IMR-90 (cell line): ENCODE measurements at regions not wholly inside any gene's neighbourhood (a gene's known extent, or its start where the extent isn't known, plus 50 kb on each side); places are given as distances from the start of the nearest gene placed in this dataset.
A peak's percentile ranks its signal among the peaks of the same experiment; 100 is the strongest.

ENCODE experiments used
- ATAC-seq: fragments of 200-7000 bp; cut with Tn5 transposase; 2 replicates; pipeline ENCODE4 v1.9.1; 2020; ENCODE audit warnings: low read depth, mild to moderate bottlenecking, moderate library complexity
- BruUV-seq: library from RNA; stranded (reverse); fragments of 400-500 nt; replicated peaks from 2 replicates; lab custom pipeline; 2021; lab: Mats Ljungman, UMichigan
- CTCF ChIA-PET: fragments of 300-600 bp; formaldehyde crosslinking; extraction: SDS; loops from one replicate; lab custom pipeline; 2021; ENCODE audit warnings: antibody characterized with exemption; lab: Yijun Ruan, JAX
- POLR2A ChIA-PET: fragments of 300-600 bp; sonication (Branson Sonifier 250); formaldehyde crosslinking; loops from one replicate; lab custom pipeline; 2022; ENCODE audit warnings: antibody characterized with exemption; ENCODE audit not compliant: unreplicated experiment; lab: Charles Lee
- DNase-seq: peaks from one replicate; pipeline ENCODE4 v3.0.0; 2013
- H2AFZ ChIP-seq: replicated peaks from 2 replicates; pipeline ENCODE3; 2013; ENCODE audit warnings: low read length, mild to moderate bottlenecking; ENCODE audit not compliant: poor library complexity
- H2AK5ac ChIP-seq: 2 replicates; pipeline ENCODE4 v1.6.1; 2013; ENCODE audit warnings: low read depth, low read length, inconsistent platforms
- H2AK9ac ChIP-seq: replicated peaks from 2 replicates; pipeline ENCODE3; 2013; ENCODE audit warnings: mild to moderate bottlenecking, low read depth, low read length, moderate library complexity; ENCODE audit not compliant: poor library complexity
- H2BK120ac ChIP-seq: 2 replicates; pipeline ENCODE4 v1.6.1; 2013; ENCODE audit warnings: low read depth, low read length, inconsistent platforms
- H2BK15ac ChIP-seq: 3 replicates; pipeline ENCODE4 v1.6.1; 2013; ENCODE audit warnings: low read depth, low read length, inconsistent platforms
- H2BK20ac ChIP-seq: 2 replicates; pipeline ENCODE4 v1.6.1; 2013; ENCODE audit warnings: low read depth, mild to moderate bottlenecking, inconsistent platforms, low read length, moderate library complexity
- H2BK5ac ChIP-seq: 2 replicates; pipeline ENCODE4 v1.6.1; 2013; ENCODE audit warnings: mild to moderate bottlenecking, low read depth, low read length, inconsistent platforms; ENCODE audit not compliant: poor library complexity, severe bottlenecking
- H3K14ac ChIP-seq: replicated peaks from 2 replicates; pipeline ENCODE4 v1.6.1; 2013; ENCODE audit warnings: low read depth, low read length, inconsistent platforms
- H3K18ac ChIP-seq: 2 replicates; pipeline ENCODE4 v1.6.1; 2013; ENCODE audit warnings: low read depth, low read length, control low read depth
- H3K23ac ChIP-seq: 2 replicates; pipeline ENCODE4 v1.6.1; 2013; ENCODE audit warnings: low read depth, low read length, inconsistent platforms
- H3K27ac ChIP-seq: 2 replicates; pipeline ENCODE4 v1.5.1; 2013; ENCODE audit warnings: mild to moderate bottlenecking, control low read depth, low read length; ENCODE audit not compliant: insufficient read depth
- H3K27me3 ChIP-seq: 2 replicates; pipeline ENCODE4 v1.6.1; 2013; ENCODE audit warnings: low read length; ENCODE audit not compliant: control insufficient read depth, insufficient read depth
- H3K36me3 ChIP-seq: 2 replicates; pipeline ENCODE4 v1.6.1; 2013; ENCODE audit warnings: low read length, mixed read lengths; ENCODE audit not compliant: control insufficient read depth, insufficient read depth
- H3K4ac ChIP-seq: 2 replicates; pipeline ENCODE4 v1.6.1; 2013; ENCODE audit warnings: low read depth, low read length, inconsistent platforms
- H3K4me1 ChIP-seq: 2 replicates; pipeline ENCODE4 v1.6.1; 2013; ENCODE audit warnings: low read length, mixed read lengths; ENCODE audit not compliant: control insufficient read depth, insufficient read depth
- H3K4me2 ChIP-seq: 2 replicates; pipeline ENCODE4 v1.6.1; 2013; ENCODE audit warnings: low read depth, mild to moderate bottlenecking, control low read depth, low read length, moderate library complexity
- H3K4me3 ChIP-seq: 2 replicates; pipeline ENCODE4 v1.5.1; 2013; ENCODE audit warnings: low read depth, mild to moderate bottlenecking, control low read depth, low read length, moderate library complexity; ENCODE audit not compliant: insufficient read depth
- H3K56ac ChIP-seq: 2 replicates; pipeline ENCODE4 v1.6.1; 2013; ENCODE audit warnings: low read length, inconsistent platforms; ENCODE audit not compliant: insufficient read depth; ENCODE audit errors: extremely low read depth
- H3K79me1 ChIP-seq, 2 experiments: 2 replicates each; pipeline ENCODE4 v1.6.1; 2013; ENCODE audit warnings: low read length in 2 of 2, inconsistent platforms in 1 of 2, low read depth in 1 of 2
- H3K9ac ChIP-seq: 2 replicates; pipeline ENCODE4 v1.6.1; 2013; ENCODE audit warnings: low read depth, low read length, control low read depth
- H3K9me1 ChIP-seq: 2 replicates; pipeline ENCODE4 v1.6.1; 2013; ENCODE audit warnings: low read length, inconsistent platforms; ENCODE audit not compliant: insufficient read depth
- H3K9me3 ChIP-seq: 2 replicates; pipeline ENCODE4 v1.6.1; 2013; ENCODE audit warnings: low read length; ENCODE audit not compliant: control insufficient read depth, insufficient read depth
- H4K20me1 ChIP-seq: 2 replicates; pipeline ENCODE4 v1.6.1; 2013; ENCODE audit warnings: low read length, inconsistent platforms; ENCODE audit not compliant: insufficient read depth
- H4K5ac ChIP-seq: 2 replicates; pipeline ENCODE4 v1.6.1; 2013; ENCODE audit warnings: mild to moderate bottlenecking, low read depth, low read length, control low read depth
- H4K8ac ChIP-seq, 2 experiments: 2 replicates each; pipeline ENCODE4 v1.6.1; 2013; ENCODE audit warnings: low read depth in 2 of 2, low read length in 2 of 2, control low read depth in 1 of 2, inconsistent platforms in 1 of 2
- H4K91ac ChIP-seq: 2 replicates; pipeline ENCODE4 v1.6.1; 2013; ENCODE audit warnings: low read depth, low read length, inconsistent platforms; ENCODE audit not compliant: insufficient read depth
- MAFK ChIP-seq: IDR thresholded peaks from 2 replicates; pipeline ENCODE4 v1.6.1; 2012; ENCODE audit warnings: low read depth, low read length, improper control_type of control experiment
- MAZ ChIP-seq: IDR thresholded peaks from 2 replicates; pipeline ENCODE4 v1.6.1; 2012; ENCODE audit warnings: low read depth, mild to moderate bottlenecking, low read length, improper control_type of control experiment, moderate library complexity, borderline replicate concordance
- MXI1 ChIP-seq: IDR thresholded peaks from 2 replicates; pipeline ENCODE4 v1.6.1; 2012; ENCODE audit warnings: low read depth, mild to moderate bottlenecking, low read length, moderate library complexity, borderline replicate concordance
- RFX5 ChIP-seq: IDR thresholded peaks from 2 replicates; pipeline ENCODE4 v1.8.0; 2012; ENCODE audit warnings: low read depth, mild to moderate bottlenecking, low read length, moderate library complexity
- USF2 ChIP-seq: fragments of 150-350 bp; IDR thresholded peaks from 2 replicates; pipeline ENCODE4 v1.6.1; 2017; ENCODE audit warnings: mild to moderate bottlenecking, antibody characterized with exemption, low read length, low read depth
- WGBS, 2 experiments: methylation state at CpG; one replicate each; pipeline versions ENCODE4 v1.1.5 to v1.1.7; 2013; ENCODE audit warnings: missing lambda C conversion rate in 2 of 2; ENCODE audit not compliant: insufficient read length in 1 of 2; ENCODE audit errors: extremely low coverage in 2 of 2; 5-methylcytosine and 5-hydroxymethylcytosine counted together
- dilution Hi-C: fragments of 300-500 bp; cut with HindIII; formaldehyde crosslinking; loops from one replicate; pipeline ENCODE4 v1.14.3; 2018; ENCODE audit warnings: low sequenced_read_pairs; ENCODE audit not compliant: unreplicated experiment
- in situ Hi-C: fragments of 300-500 bp; cut with MboI; formaldehyde crosslinking; loops from 3 replicates; pipeline ENCODE4 v1.14.3; 2019; ENCODE audit warnings: low sequenced_read_pairs, inconsistent platforms, mixed read lengths
- intact Hi-C: fragments of 100-400 bp; cut with micrococcal nuclease; formaldehyde crosslinking; loops from 2 replicates; pipeline ENCODE4 v1.10.0; 2022

- Histone ChIP-seq H4K20me1 (no peaks in the 10 kb centered on the region), H3K4me1 (no peaks in the 10 kb centered on the region), H2AK9ac (peak overlapping the region; percentile 16), H2BK15ac (no peak overlapping the region), H3K56ac (no peak overlapping the region), H2BK20ac (no peak overlapping the region), H3K4me2 (no peak overlapping the region), H3K4ac (no peak overlapping the region), H3K9me3 (peaks cover 4% of the 10 kb centered on the region; the same call in 1 of the 2 replicates), H3K18ac (no peak overlapping the region), H3K9ac (no peak overlapping the region), H3K9me1 (no peaks in the 10 kb centered on the region), H2BK5ac (no peak overlapping the region), H3K79me1 (no peaks in the 10 kb centered on the region), H3K27me3 (no peaks in the 10 kb centered on the region), H4K5ac (no peak overlapping the region), H3K4me3 (no peak overlapping the region), H3K27ac (no peak overlapping the region), H3K36me3 (no peaks in the 10 kb centered on the region), H3K14ac (no peak overlapping the region), H2AFZ (no peak overlapping the region), H4K8ac (no peak overlapping the region), H4K91ac (no peak overlapping the region), H2AK5ac (no peak overlapping the region), H2BK120ac (no peak overlapping the region), H3K23ac (no peak overlapping the region)
- TF ChIP-seq MAFK (no peak), USF2 (no peak), MXI1 (no peak), MAZ (no peak), RFX5 (no peak)
- BruUV-seq, result no TSS peak
- intact Hi-C loops (no loop called here), in situ Hi-C loops (no loop called here), dilution Hi-C loops (no loop called here)
- POLR2A ChIA-PET, result no interaction called here
- DNase-seq, result no peak
- CTCF ChIA-PET, result no interaction called here
- 53% methylated on average over 2 of the region's 10 CpGs; no CpG with 5 or more reads in 1 of the 2 experiments for WGBS, 2 experiments
- no peak for ATAC-seq
These were observed 114.5 kb downstream of the TMEM130 start for GRCh38 chr7:98755138-98755898.
